GM18517 (cell line): ENCODE measurements at regions not wholly inside any gene's neighbourhood (a gene's known extent, or its start where the extent isn't known, plus 50 kb on each side); places are given as distances from the start of the nearest gene placed in this dataset.
"Not testable (repeated sequence)": the region's sequence is repeated elsewhere in the genome, so short reads cannot be mapped to it uniquely, and the experiment has no call there.

Source experiments
- ATAC-seq: cut with Tn5 transposase; IDR thresholded peaks from one replicate; pipeline ENCODE4 v1.9.1; 2021; ENCODE audit warnings: mild to moderate bottlenecking, moderate library complexity; ENCODE audit not compliant: unreplicated experiment

- ATAC-seq: peak; percentile 59
Observed at GRCh38 chr13:28607187-28607955, 51.6 kb upstream of the POMP start.

DNA sequence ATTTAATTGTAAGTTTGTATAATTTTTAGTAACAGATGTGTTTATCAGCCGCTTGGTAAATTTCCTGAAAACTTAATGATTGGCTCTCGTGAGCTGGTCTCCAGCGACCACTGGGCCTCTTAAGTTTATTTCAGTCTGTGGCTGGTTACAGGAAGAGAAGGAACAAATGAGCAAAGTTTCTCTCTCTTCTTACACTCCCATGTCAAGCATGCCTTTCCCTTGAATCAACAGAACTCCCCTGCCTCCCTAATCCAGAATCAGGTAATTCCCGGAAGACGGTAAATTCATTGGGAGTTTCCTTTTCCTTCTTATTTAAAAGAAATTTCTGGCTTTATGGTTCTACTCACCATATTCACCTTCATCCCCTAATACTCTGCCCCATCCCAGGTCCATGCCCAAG, 52.5 kb upstream of the POMP start:
- no peak for ATAC-seq

GRCh38 chr13:28605147-28605546, 53.8 kb upstream of the POMP start:
- not testable (repeated sequence) for ATAC-seq

DNA sequence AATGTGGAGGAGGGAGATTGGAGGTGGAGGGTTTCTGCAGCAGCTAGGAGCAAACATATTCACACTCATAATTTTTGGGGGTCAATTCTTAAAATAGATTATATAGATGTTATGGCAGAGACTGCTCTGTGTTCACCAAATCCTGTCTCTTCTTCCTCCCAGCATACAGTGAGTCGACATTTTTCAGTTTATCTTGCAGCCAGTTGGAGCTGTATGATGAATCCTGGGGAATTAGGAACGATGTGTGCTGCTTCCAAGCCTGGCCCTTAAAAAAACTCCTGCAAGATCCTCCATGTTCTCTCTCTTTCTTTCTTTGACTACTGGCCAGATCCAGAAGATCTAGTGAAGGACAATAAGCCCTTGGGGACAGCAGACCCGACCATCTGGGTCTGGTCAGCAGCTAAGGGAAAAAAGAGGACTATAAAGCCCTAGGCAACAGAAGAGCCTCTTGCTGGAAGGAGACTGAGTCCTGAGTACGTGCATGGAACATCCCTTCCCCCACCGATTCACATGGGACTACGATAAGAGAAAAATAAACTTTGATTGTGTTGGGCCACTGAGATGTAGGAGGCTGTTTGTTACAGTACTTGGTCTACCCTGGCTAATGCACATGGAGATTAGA, 55.8 kb upstream of the POMP start:
- no peak for ATAC-seq

DNA sequence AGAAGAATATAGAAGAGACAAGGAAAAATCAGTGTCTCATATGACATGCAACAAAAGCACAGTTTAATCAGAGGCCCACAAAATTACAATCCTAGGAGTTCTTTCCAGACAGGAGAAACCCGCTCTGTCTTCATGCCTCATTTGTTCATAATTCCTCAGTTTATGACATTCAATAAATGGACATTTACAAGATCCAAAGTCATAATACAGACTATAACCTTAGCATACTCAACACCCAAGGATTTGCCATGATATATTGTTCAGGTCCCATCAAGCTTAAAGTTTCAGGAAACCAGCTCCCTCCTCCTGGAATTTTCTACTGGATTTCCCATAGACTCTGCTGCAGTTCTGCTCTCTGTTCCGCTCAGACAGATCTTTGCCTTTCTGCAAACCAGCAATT, 56.4 kb upstream of the POMP start:
- ATAC-seq: no peak

GRCh38 chr13:28601581-28601980, 57.3 kb upstream of the POMP start:
- ATAC-seq: no peak

DNA sequence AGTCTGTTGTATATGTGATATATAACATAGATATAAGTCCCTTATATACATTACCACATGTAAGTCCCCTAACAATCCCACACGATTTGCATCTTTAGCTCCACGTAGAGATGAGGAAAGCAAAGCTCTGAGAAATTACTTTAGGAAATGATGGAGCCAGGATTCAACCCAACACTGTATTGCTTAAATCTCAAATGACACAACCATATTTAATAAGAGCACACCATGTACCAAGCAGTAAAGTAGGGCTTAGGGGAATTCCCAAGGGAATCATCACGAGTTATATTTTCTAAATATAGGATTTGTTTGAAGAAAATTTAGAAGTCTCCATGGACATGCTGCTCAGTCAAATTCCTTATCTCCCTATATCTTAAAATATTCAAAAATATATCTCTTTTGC, 61.3 kb upstream of the POMP start:
- ATAC-seq: no peak

DNA sequence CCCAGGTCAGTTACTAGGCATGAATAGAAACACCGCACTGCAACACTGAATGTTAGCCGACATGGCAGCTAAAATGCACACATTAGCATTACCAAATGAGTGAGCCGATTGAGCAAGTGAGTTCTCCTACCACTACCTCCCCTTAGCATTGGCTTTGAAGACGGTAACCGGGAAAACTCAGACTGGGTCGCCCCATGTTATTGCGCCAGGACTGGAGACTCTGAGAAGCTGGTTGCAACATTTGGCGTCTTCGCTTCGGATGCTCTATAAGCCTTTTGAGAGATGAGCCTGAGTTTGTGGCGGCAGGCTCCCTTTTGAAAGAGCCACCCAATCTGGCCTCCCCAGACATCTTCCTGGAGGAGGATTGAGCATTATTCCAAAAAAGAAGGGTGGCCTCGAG, 68.5 kb upstream of the POMP start:
- ATAC-seq: no peak

- no peak for ATAC-seq
Observed at GRCh38 chr13:28588296-28588695, 70.6 kb upstream of the POMP start.

- no peak for ATAC-seq
Observed at GRCh38 chr13:28587174-28587540, 71.8 kb upstream of the POMP start.

- no peak for ATAC-seq
Observed at GRCh38 chr13:28586439-28587173, 72.3 kb upstream of the POMP start.

GRCh38 chr13:28585561-28585960, 73.4 kb upstream of the POMP start:
- ATAC-seq: no peak

DNA sequence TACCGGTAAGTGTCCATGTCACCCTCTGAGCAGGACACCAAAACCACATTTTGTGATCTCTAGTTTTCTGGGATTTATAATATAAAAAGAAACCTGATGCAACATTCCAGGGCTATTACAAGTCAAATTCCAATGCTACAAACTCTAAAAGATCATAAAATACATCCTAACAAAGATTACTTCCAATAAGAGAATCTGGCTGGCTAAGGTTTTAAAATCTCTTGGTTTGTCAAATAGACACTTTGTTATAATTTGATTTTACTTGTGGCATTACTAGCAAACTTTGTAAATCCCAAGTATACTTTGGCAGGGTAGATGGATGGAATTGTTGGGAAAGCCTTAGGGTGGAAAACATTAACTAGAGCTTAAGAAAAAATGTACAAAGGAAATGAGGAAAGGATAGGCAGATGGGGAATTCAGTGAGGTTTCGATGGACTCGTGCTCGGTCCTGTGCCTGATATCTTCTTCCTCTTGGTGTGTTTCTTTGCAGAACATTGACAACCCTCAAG, 74.0 kb upstream of the POMP start:
- ATAC-seq: no peak

- no peak for ATAC-seq
Observed at GRCh38 chr13:28583651-28584091, 75.3 kb upstream of the POMP start.

DNA sequence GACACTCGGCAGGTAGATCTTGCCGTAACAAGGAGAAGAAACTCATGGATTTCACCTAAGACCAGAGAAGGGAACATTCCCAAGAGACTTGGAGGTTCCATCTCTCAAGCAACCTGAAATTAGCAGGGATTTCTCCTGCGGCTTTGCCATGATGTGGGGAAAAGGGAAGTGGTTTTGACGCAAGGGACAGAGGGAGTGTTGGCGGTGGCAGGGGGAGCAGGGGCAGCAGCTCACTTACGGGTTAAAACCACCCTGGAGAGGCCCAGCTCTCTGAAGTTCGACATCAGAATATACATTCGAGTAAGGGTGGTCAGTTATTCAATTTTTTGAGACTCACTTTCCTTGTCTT, 76.1 kb upstream of the POMP start:
- ATAC-seq: no peak

- ATAC-seq: no peak
Observed at GRCh38 chr13:28582225-28582891, 76.6 kb upstream of the POMP start.

GRCh38 chr13:28581451-28581850, 77.5 kb upstream of the POMP start:
- no peak for ATAC-seq

DNA sequence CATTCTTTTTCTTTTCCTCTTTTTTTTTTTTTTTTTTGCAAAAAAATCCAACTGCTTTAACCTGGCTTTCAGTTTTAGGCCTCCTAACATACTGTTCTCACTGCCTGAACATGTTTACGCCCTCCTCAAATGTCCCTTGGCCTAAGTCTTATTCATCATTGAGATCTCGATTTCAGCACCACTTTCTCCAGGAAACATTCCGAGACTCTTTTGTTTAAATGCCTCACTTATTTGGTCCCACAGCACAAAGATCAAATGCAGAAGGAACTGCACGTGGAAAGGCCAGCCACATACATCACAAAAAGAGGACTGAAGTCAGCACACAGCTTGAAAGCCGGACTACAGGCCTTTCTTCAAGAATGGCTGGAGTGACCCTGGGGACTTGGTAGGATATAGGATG, 79.2 kb upstream of the POMP start:
- no peak for ATAC-seq

DNA sequence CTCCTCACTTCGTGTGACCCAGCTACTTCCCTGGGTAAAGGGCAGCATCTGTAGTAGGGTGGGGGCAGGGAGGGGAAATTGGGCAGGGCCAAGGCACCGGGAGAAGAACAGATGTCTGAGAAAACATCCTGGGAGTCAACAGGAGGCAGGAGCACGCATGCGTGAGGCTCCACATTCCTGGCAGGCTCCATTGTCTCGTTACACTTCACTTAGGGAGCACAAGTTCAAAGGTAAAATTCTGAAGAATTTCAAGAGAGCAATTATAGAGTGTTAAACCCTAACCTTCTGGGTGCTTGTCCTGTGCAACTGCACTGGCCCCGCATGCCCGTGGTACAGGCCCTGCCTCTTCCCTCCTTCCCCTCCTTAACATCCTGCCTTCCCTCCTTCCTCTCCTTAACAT, 79.6 kb upstream of the POMP start:
- no peak for ATAC-seq

GRCh38 chr13:28576067-28576466, 81.1 kb upstream of the FLT1 start:
- ATAC-seq: no peak

DNA sequence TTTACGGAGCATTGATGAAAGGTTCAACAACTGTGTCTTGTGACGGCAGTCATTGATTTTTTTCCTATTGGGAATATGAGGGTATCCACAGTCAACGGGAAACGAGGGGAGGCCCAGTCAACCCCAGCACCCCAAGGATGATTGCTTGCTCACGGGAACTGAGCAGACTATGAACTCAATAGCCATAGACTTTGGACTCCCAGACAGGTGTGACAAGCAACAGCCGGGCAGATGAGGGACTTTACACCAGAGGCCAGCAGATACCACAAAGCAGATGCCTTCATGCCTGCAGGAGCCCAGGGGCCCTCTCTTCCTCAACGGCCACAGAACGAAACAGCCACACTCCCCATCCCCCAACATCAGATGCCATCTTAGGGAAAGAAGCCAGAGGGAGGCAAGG, 80.3 kb upstream of the FLT1 start:
- ATAC-seq: no peak
